ENCODE measurements at regions not wholly inside any gene's neighbourhood (a gene's known extent, or its start where the extent isn't known, plus 50 kb on each side); places are given as distances from the start of the nearest gene placed in this dataset.

GRCh38 chr1:2946291-2946690, 75.0 kb upstream of the ACTRT2 start:
- TF ChIP-seq, protein P1, sequence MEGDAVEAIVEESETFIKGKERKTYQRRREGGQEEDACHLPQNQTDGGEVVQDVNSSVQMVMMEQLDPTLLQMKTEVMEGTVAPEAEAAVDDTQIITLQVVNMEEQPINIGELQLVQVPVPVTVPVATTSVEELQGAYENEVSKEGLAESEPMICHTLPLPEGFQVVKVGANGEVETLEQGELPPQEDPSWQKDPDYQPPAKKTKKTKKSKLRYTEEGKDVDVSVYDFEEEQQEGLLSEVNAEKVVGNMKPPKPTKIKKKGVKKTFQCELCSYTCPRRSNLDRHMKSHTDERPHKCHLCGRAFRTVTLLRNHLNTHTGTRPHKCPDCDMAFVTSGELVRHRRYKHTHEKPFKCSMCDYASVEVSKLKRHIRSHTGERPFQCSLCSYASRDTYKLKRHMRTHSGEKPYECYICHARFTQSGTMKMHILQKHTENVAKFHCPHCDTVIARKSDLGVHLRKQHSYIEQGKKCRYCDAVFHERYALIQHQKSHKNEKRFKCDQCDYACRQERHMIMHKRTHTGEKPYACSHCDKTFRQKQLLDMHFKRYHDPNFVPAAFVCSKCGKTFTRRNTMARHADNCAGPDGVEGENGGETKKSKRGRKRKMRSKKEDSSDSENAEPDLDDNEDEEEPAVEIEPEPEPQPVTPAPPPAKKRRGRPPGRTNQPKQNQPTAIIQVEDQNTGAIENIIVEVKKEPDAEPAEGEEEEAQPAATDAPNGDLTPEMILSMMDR (IDR thresholded peaks at IDR 0.05; ENCODE audit: insufficient read depth, low read length, poor library complexity, severe bottlenecking): no peak
- no peak for TF ChIP-seq EZH2phosphoT487 (conservative IDR thresholded peaks at IDR 0.05; ENCODE audit: low read length)

Data from SU-DHL-6 (cell line).